Astrocyte (in vitro differentiated cells and primary cell): ENCODE measurements at regions not wholly inside any gene's neighbourhood (a gene's known extent, or its start where the extent isn't known, plus 50 kb on each side); places are given as distances from the start of the nearest gene placed in this dataset.

Experiments used
- EZH2 ChIP-seq: IDR thresholded peaks from 2 replicates; pipeline ENCODE4 v1.6.1; 2012; ENCODE audit warnings: mild to moderate bottlenecking, low read length, inconsistent platforms; ENCODE audit not compliant: insufficient read depth
- TF ChIP-seq, protein P1 (sequence below): IDR thresholded peaks from 2 replicates; pipeline ENCODE4 v1.5.1; 2011; ENCODE audit warnings: low read depth, mild to moderate bottlenecking, inconsistent platforms, low read length, moderate library complexity; ENCODE audit not compliant: insufficient read depth

DNA sequence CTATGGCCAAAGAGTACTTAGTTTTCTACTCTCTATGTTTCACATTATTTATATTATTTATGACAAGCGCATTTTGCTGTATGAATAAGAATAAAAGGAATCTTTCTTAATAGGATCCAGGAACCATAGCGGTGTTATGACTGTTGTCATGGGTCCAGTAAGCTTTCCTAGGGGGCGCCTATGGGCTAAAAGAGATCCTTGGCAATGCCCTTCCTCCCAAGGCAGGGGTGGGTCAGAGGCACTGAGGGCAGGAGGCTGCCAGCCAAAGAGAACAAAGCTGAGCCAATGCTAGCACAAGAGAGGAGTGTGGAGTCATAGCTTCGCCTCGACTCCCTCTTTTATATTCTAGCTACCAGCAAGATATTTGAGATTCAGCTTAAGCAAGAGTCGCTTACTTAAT is 98.4 kb upstream of the GNAQ start:
- TF ChIP-seq, protein P1, sequence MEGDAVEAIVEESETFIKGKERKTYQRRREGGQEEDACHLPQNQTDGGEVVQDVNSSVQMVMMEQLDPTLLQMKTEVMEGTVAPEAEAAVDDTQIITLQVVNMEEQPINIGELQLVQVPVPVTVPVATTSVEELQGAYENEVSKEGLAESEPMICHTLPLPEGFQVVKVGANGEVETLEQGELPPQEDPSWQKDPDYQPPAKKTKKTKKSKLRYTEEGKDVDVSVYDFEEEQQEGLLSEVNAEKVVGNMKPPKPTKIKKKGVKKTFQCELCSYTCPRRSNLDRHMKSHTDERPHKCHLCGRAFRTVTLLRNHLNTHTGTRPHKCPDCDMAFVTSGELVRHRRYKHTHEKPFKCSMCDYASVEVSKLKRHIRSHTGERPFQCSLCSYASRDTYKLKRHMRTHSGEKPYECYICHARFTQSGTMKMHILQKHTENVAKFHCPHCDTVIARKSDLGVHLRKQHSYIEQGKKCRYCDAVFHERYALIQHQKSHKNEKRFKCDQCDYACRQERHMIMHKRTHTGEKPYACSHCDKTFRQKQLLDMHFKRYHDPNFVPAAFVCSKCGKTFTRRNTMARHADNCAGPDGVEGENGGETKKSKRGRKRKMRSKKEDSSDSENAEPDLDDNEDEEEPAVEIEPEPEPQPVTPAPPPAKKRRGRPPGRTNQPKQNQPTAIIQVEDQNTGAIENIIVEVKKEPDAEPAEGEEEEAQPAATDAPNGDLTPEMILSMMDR, result no peak
- no peak for TF ChIP-seq EZH2
